ENCODE measurements at regions not wholly inside any gene's neighbourhood (a gene's known extent, or its start where the extent isn't known, plus 50 kb on each side); places are given as distances from the start of the nearest gene placed in this dataset.

- Mint-ChIP-seq H3K4me3 (no peak overlapping the region), H3K27ac (no peak overlapping the region), H3K9me3 (peaks cover 6% of the 10 kb centered on the region), H3K27me3 (no peaks in the 10 kb centered on the region), H3K36me3 (ENCODE audit: low read depth) (no peaks in the 10 kb centered on the region), H3K4me1 (peaks cover 5% of the 10 kb centered on the region)
- ATAC-seq (no peak), DNase-seq (no peak)
Observed at GRCh38 chr5:120405286-120405864, 58.7 kb upstream of the PRR16 start.

- H3K4me3 Mint-ChIP-seq, result no peak overlapping the region
- no peaks in the 10 kb centered on the region for H3K27me3 Mint-ChIP-seq
- no peak overlapping the region for H3K27ac Mint-ChIP-seq
- H3K36me3 Mint-ChIP-seq (ENCODE audit: low read depth), result no peaks in the 10 kb centered on the region
- peaks cover 4% of the 10 kb centered on the region for H3K9me3 Mint-ChIP-seq
- DNase-seq, result no peak
- peaks cover 5% of the 10 kb centered on the region for H3K4me1 Mint-ChIP-seq
- ATAC-seq, result peak; percentile 46
Observed at GRCh38 chr5:120405923-120406322, 58.2 kb upstream of the PRR16 start.

GRCh38 chr5:120413686-120414085, 50.4 kb upstream of the PRR16 start:
- no peak overlapping the region for H3K4me3 Mint-ChIP-seq
- H3K4me1 Mint-ChIP-seq, result no peaks in the 10 kb centered on the region
- H3K27me3 Mint-ChIP-seq, result no peaks in the 10 kb centered on the region
- H3K36me3 Mint-ChIP-seq (ENCODE audit: low read depth), result no peaks in the 10 kb centered on the region
- no peak overlapping the region for H3K27ac Mint-ChIP-seq
- no peaks in the 10 kb centered on the region for H3K9me3 Mint-ChIP-seq
- ATAC-seq, result no peak
- DNase-seq, result no peak
